LNCaP clone FGC (cell line): ENCODE measurements at regions not wholly inside any gene's neighbourhood (a gene's known extent, or its start where the extent isn't known, plus 50 kb on each side); places are given as distances from the start of the nearest gene placed in this dataset.

Experiments
- DNase-seq: peaks from one replicate; pipeline ENCODE4 v3.0.0-alpha.2; 2011; ENCODE audit warnings: low read depth
- H3K4me3 ChIP-seq: 2 replicates; pipeline ENCODE4 v1.5.1; 2011; ENCODE audit warnings: mild to moderate bottlenecking, low read depth, low read length, control low read depth
- TF ChIP-seq, protein P1 (sequence below): IDR thresholded peaks from 2 replicates; pipeline ENCODE4 v1.5.1; 2012; ENCODE audit warnings: mild to moderate bottlenecking; ENCODE audit not compliant: control insufficient read depth, insufficient read depth; ENCODE audit errors: extremely low read depth

- no peak for DNase-seq
- H3K4me3 ChIP-seq: no peak overlapping the region
- TF ChIP-seq, protein P1, sequence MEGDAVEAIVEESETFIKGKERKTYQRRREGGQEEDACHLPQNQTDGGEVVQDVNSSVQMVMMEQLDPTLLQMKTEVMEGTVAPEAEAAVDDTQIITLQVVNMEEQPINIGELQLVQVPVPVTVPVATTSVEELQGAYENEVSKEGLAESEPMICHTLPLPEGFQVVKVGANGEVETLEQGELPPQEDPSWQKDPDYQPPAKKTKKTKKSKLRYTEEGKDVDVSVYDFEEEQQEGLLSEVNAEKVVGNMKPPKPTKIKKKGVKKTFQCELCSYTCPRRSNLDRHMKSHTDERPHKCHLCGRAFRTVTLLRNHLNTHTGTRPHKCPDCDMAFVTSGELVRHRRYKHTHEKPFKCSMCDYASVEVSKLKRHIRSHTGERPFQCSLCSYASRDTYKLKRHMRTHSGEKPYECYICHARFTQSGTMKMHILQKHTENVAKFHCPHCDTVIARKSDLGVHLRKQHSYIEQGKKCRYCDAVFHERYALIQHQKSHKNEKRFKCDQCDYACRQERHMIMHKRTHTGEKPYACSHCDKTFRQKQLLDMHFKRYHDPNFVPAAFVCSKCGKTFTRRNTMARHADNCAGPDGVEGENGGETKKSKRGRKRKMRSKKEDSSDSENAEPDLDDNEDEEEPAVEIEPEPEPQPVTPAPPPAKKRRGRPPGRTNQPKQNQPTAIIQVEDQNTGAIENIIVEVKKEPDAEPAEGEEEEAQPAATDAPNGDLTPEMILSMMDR: no peak
Measured at GRCh38 chr9:111258875-111259271, 71.2 kb downstream of the OR2K2 start.

DNA sequence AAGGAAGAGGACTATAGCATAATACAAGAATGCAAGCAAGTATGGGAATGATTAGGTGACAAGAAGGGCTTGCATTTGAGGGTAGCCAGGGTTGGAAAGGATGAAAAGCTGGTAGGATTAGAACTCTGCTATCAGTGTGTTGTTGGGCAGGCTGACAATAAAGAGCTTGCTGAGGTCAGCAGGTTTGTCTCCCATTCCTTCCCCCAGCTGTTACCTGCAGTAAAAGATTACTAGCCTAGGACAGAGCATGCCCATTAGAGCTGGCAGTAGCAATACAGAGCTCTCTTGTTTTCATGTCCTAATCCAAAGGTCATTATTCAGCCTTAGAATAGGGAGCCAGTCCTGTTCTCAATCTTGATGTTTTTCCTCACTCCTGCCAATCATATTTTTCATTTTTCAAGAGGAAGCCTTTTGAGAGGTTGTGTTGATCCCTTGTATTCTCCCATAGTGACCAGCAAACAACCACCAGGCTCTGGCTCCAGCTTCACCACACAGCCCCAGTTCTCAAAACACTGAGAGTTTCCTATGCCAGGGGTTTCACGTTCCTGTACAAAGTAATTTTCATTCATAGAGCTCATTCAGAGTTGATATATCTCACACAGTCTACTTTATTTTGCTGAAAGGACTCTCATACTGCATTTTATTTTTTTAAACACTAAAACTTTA, 71.7 kb downstream of the OR2K2 start:
- TF ChIP-seq, protein P1: no peak
- H3K4me3 ChIP-seq: no peak overlapping the region
- DNase-seq: no peak

- TF ChIP-seq, protein P1: no peak
- H3K4me3 ChIP-seq: no peak overlapping the region
- no peak for DNase-seq
Measured at GRCh38 chr9:111253742-111254437, 76.1 kb downstream of the OR2K2 start.

- TF ChIP-seq, protein P1: no peak
Measured at GRCh38 chr9:111250875-111251842, 78.9 kb downstream of the OR2K2 start.

DNA sequence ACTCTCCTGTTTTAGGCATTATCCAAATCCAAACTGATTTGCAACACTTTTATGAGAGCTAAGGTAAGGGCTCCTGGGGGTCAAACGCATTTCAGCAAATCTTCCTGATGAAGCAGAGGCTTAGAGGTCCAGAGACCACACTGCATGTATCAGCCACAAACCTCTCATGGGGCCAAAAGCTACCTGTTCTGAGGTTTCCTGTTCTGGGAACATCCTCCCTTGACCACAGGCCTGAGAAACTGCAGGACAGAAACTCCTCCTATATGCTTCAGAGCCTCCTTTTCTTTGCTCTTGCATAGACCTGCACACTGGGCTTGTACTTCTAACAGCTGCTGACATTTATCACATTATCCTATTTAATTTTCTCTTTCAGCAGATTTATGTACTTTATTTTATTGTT, 92.6 kb downstream of the OR2K2 start:
- H3K4me3 ChIP-seq: no peak overlapping the region
- DNase-seq: no peak
- TF ChIP-seq, protein P1: no peak

More at GRCh38 chr9:111250875-111251842, 78.9 kb downstream of the OR2K2 start:
- H3K4me3 ChIP-seq: no peak overlapping the region
- no peak for DNase-seq

- DNase-seq: no peak
- H3K4me3 ChIP-seq: no peak overlapping the region
- TF ChIP-seq, protein P1: no peak
Measured at GRCh38 chr9:111236332-111236731, 93.7 kb downstream of the OR2K2 start.
